ENCODE measurements at regions not wholly inside any gene's neighbourhood (a gene's known extent, or its start where the extent isn't known, plus 50 kb on each side); places are given as distances from the start of the nearest gene placed in this dataset.

GRCh38 chr2:104433657-104434056 lies 420.3 kb upstream of the POU3F3 start:
- no peak for DNase-seq (ENCODE audit: extremely low spot score)
- CTCF ChIA-PET: no interaction called here
- POLR2A ChIA-PET: no interaction called here
- TF ChIP-seq LEF1 (IDR thresholded peaks at IDR 0.05; ENCODE audit: borderline replicate concordance): no peak
- TF ChIP-seq PKNOX1 (IDR thresholded peaks at IDR 0.05): no peak
- no peak for TF ChIP-seq L3MBTL2 (conservative IDR thresholded peaks at IDR 0.05)
- no peak for TF ChIP-seq ZNF384 (IDR thresholded peaks at IDR 0.05)
- no peak for TF ChIP-seq SUZ12 (IDR thresholded peaks at IDR 0.05)
- no peak for TF ChIP-seq TARDBP (IDR thresholded peaks at IDR 0.05)
- TF ChIP-seq ARNT (IDR thresholded peaks at IDR 0.05): no peak
- no peak for TF ChIP-seq SP1 (IDR thresholded peaks at IDR 0.05)
- TF ChIP-seq HDGF (IDR thresholded peaks at IDR 0.05; ENCODE audit: borderline replicate concordance): no peak
- no peak for TF ChIP-seq ELF4 (IDR thresholded peaks at IDR 0.05)
- no peak for TF ChIP-seq BHLHE40 (IDR thresholded peaks at IDR 0.05; ENCODE audit: borderline replicate concordance)
- no peak for TF ChIP-seq FOXK2 (IDR thresholded peaks at IDR 0.05)
- TF ChIP-seq NFRKB (IDR thresholded peaks at IDR 0.05): no peak
- no peak for TF ChIP-seq FOXM1 (IDR thresholded peaks at IDR 0.05; ENCODE audit: borderline replicate concordance)
- no peak for TF ChIP-seq CTBP1 (IDR thresholded peaks at IDR 0.05; ENCODE audit: borderline replicate concordance)

DNA sequence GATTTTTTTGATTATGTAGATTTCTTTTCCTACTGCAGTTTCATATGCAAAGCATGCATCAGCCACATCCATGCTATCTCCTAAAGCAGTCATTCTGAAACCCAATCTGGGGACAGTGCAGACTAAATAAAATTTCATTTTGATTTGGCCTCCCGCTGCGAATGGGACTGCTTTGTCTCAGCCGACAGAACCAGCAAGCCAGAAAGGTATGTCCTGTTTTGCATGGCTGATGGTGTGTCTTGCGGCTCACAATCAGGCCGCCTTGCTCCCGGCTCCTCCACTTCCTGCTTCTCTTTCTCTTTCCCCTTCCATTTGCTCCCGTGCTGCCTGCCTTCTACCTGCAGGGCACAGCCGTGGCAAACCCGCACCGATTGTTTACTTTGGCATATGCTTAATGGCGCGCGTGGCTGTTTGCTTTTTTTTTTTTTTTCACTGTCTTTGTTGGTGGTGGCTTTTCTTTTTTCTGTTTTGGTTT lies 419.6 kb upstream of the POU3F3 start:
- ChIA-PET CTCF (no interaction called here), POLR2A (no interaction called here)
- TF ChIP-seq FOXA1 (IDR thresholded peaks at IDR 0.05) (no peak), ZNF384 (IDR thresholded peaks at IDR 0.05) (peak; percentile 83), ELF4 (IDR thresholded peaks at IDR 0.05) (0 out of 2 replicates have a peak, but pooled peaks have one; percentile 14)
- DNase-seq (ENCODE audit: extremely low spot score): peak; percentile 37

GRCh38 chr2:104434966-104435365 lies 418.9 kb upstream of the POU3F3 start:
- POLR2A ChIA-PET: no interaction called here
- DNase-seq (ENCODE audit: extremely low spot score): no peak
- CTCF ChIA-PET: no interaction called here

GRCh38 chr2:104438481-104438880 lies 415.4 kb upstream of the POU3F3 start:
- TF ChIP-seq FOXK2 (IDR thresholded peaks at IDR 0.05) (no peak), PKNOX1 (IDR thresholded peaks at IDR 0.05) (no peak), HDGF (IDR thresholded peaks at IDR 0.05; ENCODE audit: borderline replicate concordance) (no peak), L3MBTL2 (conservative IDR thresholded peaks at IDR 0.05) (no peak), FOXA1 (IDR thresholded peaks at IDR 0.05) (no peak), BHLHE40 (IDR thresholded peaks at IDR 0.05; ENCODE audit: borderline replicate concordance) (no peak), ZNF384 (IDR thresholded peaks at IDR 0.05) (no peak), FOXM1 (IDR thresholded peaks at IDR 0.05; ENCODE audit: borderline replicate concordance) (no peak), NFRKB (IDR thresholded peaks at IDR 0.05) (no peak), CTBP1 (IDR thresholded peaks at IDR 0.05; ENCODE audit: borderline replicate concordance) (no peak), ARNT (IDR thresholded peaks at IDR 0.05) (no peak), ELF4 (IDR thresholded peaks at IDR 0.05) (no peak), TARDBP (IDR thresholded peaks at IDR 0.05) (no peak), SP1 (IDR thresholded peaks at IDR 0.05) (no peak), LEF1 (IDR thresholded peaks at IDR 0.05; ENCODE audit: borderline replicate concordance) (no peak), SUZ12 (IDR thresholded peaks at IDR 0.05) (no peak)
- no peak for DNase-seq (ENCODE audit: extremely low spot score)
- POLR2A ChIA-PET: no interaction called here
- CTCF ChIA-PET: no interaction called here

More at GRCh38 chr2:104434966-104435365, 418.9 kb upstream of the POU3F3 start:
- no peak for TF ChIP-seq SUZ12 (IDR thresholded peaks at IDR 0.05)
- TF ChIP-seq ELF4 (IDR thresholded peaks at IDR 0.05): no peak
- no peak for TF ChIP-seq ARNT (IDR thresholded peaks at IDR 0.05)
- TF ChIP-seq L3MBTL2 (conservative IDR thresholded peaks at IDR 0.05): no peak
- TF ChIP-seq SP1 (IDR thresholded peaks at IDR 0.05): no peak
- no peak for TF ChIP-seq ZNF384 (IDR thresholded peaks at IDR 0.05)
- no peak for TF ChIP-seq PKNOX1 (IDR thresholded peaks at IDR 0.05)
- TF ChIP-seq BHLHE40 (IDR thresholded peaks at IDR 0.05; ENCODE audit: borderline replicate concordance): no peak
- no peak for TF ChIP-seq LEF1 (IDR thresholded peaks at IDR 0.05; ENCODE audit: borderline replicate concordance)
- TF ChIP-seq FOXM1 (IDR thresholded peaks at IDR 0.05; ENCODE audit: borderline replicate concordance): no peak
- no peak for TF ChIP-seq HDGF (IDR thresholded peaks at IDR 0.05; ENCODE audit: borderline replicate concordance)
- no peak for TF ChIP-seq CTBP1 (IDR thresholded peaks at IDR 0.05; ENCODE audit: borderline replicate concordance)
- no peak for TF ChIP-seq TARDBP (IDR thresholded peaks at IDR 0.05)
- TF ChIP-seq FOXK2 (IDR thresholded peaks at IDR 0.05): no peak

- TF ChIP-seq TARDBP (IDR thresholded peaks at IDR 0.05) (no peak), ARNT (IDR thresholded peaks at IDR 0.05) (no peak), FOXM1 (IDR thresholded peaks at IDR 0.05; ENCODE audit: borderline replicate concordance) (no peak), ZNF384 (IDR thresholded peaks at IDR 0.05) (no peak)
- POLR2A ChIA-PET: no interaction called here
- CTCF ChIA-PET: no interaction called here
- no peak for DNase-seq (ENCODE audit: extremely low spot score)
Measured at GRCh38 chr2:104443145-104443544, 410.8 kb upstream of the POU3F3 start.

DNA sequence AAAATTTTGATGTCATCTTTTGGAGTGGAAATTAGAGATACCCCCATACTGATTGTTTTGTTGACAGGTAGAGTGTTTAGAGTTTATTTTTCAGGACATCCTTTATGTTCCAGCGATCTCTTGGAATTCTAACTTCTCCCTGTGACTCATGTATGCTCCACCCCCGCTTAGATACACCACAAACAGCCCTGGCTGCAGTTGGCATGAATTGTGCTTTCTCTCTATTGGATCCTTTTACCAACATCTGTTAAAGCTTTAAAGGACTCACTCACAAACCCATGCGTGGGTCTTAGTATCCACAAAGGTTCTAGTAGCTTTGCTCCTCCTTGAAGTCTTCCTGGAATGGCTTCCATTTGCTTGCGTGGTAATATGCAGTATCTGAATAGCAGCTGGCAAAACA lies 409.5 kb upstream of the POU3F3 start:
- ChIA-PET CTCF (interaction anchor here (0.9 kb wide), 1 partner anchor 289 kb away, joined by 3 read pairs; no protein-coding TSS in a partner anchor), POLR2A (no interaction called here)
- DNase-seq (ENCODE audit: extremely low spot score): no peak
- TF ChIP-seq L3MBTL2 (conservative IDR thresholded peaks at IDR 0.05) (no peak), PKNOX1 (IDR thresholded peaks at IDR 0.05) (no peak), FOXK2 (IDR thresholded peaks at IDR 0.05) (no peak), ELF4 (IDR thresholded peaks at IDR 0.05) (no peak), ZNF384 (IDR thresholded peaks at IDR 0.05) (no peak), SUZ12 (IDR thresholded peaks at IDR 0.05) (no peak), LEF1 (IDR thresholded peaks at IDR 0.05; ENCODE audit: borderline replicate concordance) (no peak), FOXA1 (IDR thresholded peaks at IDR 0.05) (no peak), HDGF (IDR thresholded peaks at IDR 0.05; ENCODE audit: borderline replicate concordance) (no peak), SP1 (IDR thresholded peaks at IDR 0.05) (no peak), NFRKB (IDR thresholded peaks at IDR 0.05) (no peak), FOXM1 (IDR thresholded peaks at IDR 0.05; ENCODE audit: borderline replicate concordance) (no peak), ARNT (IDR thresholded peaks at IDR 0.05) (no peak), TARDBP (IDR thresholded peaks at IDR 0.05) (no peak), BHLHE40 (IDR thresholded peaks at IDR 0.05; ENCODE audit: borderline replicate concordance) (no peak)
